ENCODE measurements at regions not wholly inside any gene's neighbourhood (a gene's known extent, or its start where the extent isn't known, plus 50 kb on each side); places are given as distances from the start of the nearest gene placed in this dataset.

DNA sequence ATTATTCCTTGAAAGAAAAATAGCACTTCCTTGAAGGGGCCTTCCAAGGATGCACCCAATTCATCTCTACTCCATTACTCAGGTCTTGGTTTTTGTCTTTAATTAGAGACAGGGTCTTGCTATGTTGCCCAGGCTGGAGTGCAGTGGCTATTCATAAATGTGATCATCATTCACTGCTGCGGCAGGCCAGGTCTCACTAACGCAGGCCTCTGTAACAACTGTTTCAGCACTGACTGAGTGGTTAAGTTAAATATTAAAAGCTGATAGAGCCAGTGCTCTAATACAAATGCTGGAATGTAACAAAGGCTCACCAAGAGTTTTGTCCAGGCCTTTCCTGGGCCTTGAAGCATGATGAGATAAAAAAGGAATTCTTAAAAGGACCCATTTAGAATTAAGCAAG, 61.4 kb upstream of the GNAZ start:
- TF ChIP-seq TAF1 (IDR thresholded peaks at IDR 0.05; ENCODE audit: borderline replicate concordance, low read depth, low read length) (no peak), POLR2A (IDR thresholded peaks at IDR 0.05; ENCODE audit: low read depth, low read length) (no peak), POLR2AphosphoS5 (IDR thresholded peaks at IDR 0.05; ENCODE audit: low read depth, low read length) (no peak)
